Neural cell (in vitro differentiated cells): ENCODE measurements at regions not wholly inside any gene's neighbourhood (a gene's known extent, or its start where the extent isn't known, plus 50 kb on each side); places are given as distances from the start of the nearest gene placed in this dataset.

ENCODE experiments used
- EP300 ChIP-seq: fragments of 450-650 bp; conservative IDR thresholded peaks from 2 replicates; pipeline ENCODE4 v1.6.1; 2014; ENCODE audit warnings: antibody characterized with exemption, mild to moderate bottlenecking, moderate library complexity; ENCODE audit not compliant: poor library complexity, severe bottlenecking
- EZH2 ChIP-seq: fragments of 200-600, 300-800 bp; shearing (Covaris generic), sonication (generic); IDR thresholded peaks from 2 replicates; pipeline ENCODE4 v1.6.1; 2014; ENCODE audit warnings: antibody characterized with exemption, low read length, borderline replicate concordance, mild to moderate bottlenecking; ENCODE audit not compliant: insufficient read depth, poor library complexity, severe bottlenecking
- MXI1 ChIP-seq: fragments of 450-650 bp; conservative IDR thresholded peaks from 2 replicates; pipeline ENCODE4 v1.6.1; 2014; ENCODE audit warnings: antibody characterized with exemption, mild to moderate bottlenecking; ENCODE audit not compliant: poor library complexity, severe bottlenecking
- RAD21 ChIP-seq: fragments of 450-650 bp; conservative IDR thresholded peaks from 2 replicates; pipeline ENCODE4 v1.6.1; 2014; ENCODE audit warnings: antibody characterized with exemption, mild to moderate bottlenecking, moderate library complexity
- SMC3 ChIP-seq: fragments of 450-650 bp; conservative IDR thresholded peaks from 2 replicates; pipeline ENCODE4 v1.6.1; 2014; ENCODE audit warnings: antibody characterized with exemption, mild to moderate bottlenecking, moderate library complexity; ENCODE audit not compliant: poor library complexity
- TAF1 ChIP-seq: IDR thresholded peaks from 2 replicates; pipeline ENCODE4 v1.6.1; 2012; ENCODE audit warnings: low read depth
- TF ChIP-seq, protein P1 (sequence below): fragments of 450-650 bp; IDR thresholded peaks from 2 replicates; pipeline ENCODE4 v1.5.1; 2014; ENCODE audit warnings: antibody characterized with exemption, mild to moderate bottlenecking, moderate library complexity; ENCODE audit not compliant: poor library complexity, severe bottlenecking
- TF ChIP-seq, protein P2 (sequence below): IDR thresholded peaks from 2 replicates; pipeline ENCODE4 v1.6.1; 2012; ENCODE audit warnings: borderline replicate concordance

DNA sequence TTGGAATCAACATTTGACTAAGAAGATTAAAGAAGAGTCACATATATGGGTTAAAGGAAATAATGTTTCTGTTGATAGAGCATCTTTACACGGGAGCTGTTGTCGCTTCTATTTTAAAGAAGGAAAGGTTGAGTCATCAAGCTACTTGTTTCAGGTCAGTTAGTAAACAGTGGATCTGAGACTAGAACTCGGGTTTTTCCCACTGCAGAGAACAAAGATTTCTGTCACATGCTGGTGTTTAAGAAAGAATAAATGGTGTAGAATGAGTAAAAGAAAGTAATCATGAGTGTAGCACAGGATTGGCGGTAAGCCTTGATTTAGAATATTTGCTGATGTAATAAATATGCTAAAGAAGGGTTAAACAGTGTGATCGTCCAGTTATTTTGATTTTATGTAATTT is 455.5 kb downstream of the AEBP2 start:
- TF ChIP-seq, protein P1, sequence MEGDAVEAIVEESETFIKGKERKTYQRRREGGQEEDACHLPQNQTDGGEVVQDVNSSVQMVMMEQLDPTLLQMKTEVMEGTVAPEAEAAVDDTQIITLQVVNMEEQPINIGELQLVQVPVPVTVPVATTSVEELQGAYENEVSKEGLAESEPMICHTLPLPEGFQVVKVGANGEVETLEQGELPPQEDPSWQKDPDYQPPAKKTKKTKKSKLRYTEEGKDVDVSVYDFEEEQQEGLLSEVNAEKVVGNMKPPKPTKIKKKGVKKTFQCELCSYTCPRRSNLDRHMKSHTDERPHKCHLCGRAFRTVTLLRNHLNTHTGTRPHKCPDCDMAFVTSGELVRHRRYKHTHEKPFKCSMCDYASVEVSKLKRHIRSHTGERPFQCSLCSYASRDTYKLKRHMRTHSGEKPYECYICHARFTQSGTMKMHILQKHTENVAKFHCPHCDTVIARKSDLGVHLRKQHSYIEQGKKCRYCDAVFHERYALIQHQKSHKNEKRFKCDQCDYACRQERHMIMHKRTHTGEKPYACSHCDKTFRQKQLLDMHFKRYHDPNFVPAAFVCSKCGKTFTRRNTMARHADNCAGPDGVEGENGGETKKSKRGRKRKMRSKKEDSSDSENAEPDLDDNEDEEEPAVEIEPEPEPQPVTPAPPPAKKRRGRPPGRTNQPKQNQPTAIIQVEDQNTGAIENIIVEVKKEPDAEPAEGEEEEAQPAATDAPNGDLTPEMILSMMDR, result no peak
- TF ChIP-seq, protein P2, sequence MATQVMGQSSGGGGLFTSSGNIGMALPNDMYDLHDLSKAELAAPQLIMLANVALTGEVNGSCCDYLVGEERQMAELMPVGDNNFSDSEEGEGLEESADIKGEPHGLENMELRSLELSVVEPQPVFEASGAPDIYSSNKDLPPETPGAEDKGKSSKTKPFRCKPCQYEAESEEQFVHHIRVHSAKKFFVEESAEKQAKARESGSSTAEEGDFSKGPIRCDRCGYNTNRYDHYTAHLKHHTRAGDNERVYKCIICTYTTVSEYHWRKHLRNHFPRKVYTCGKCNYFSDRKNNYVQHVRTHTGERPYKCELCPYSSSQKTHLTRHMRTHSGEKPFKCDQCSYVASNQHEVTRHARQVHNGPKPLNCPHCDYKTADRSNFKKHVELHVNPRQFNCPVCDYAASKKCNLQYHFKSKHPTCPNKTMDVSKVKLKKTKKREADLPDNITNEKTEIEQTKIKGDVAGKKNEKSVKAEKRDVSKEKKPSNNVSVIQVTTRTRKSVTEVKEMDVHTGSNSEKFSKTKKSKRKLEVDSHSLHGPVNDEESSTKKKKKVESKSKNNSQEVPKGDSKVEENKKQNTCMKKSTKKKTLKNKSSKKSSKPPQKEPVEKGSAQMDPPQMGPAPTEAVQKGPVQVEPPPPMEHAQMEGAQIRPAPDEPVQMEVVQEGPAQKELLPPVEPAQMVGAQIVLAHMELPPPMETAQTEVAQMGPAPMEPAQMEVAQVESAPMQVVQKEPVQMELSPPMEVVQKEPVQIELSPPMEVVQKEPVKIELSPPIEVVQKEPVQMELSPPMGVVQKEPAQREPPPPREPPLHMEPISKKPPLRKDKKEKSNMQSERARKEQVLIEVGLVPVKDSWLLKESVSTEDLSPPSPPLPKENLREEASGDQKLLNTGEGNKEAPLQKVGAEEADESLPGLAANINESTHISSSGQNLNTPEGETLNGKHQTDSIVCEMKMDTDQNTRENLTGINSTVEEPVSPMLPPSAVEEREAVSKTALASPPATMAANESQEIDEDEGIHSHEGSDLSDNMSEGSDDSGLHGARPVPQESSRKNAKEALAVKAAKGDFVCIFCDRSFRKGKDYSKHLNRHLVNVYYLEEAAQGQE, result no peak
- TF ChIP-seq SMC3 (no peak), EZH2 (no peak), EP300 (no peak), MXI1 (no peak), RAD21 (no peak), TAF1 (no peak)
